Ovary (tissue), 3 donors: ENCODE measurements at regions not wholly inside any gene's neighbourhood (a gene's known extent, or its start where the extent isn't known, plus 50 kb on each side); places are given as distances from the start of the nearest gene placed in this dataset.

Experiments used
- EP300 ChIP-seq: sonication (generic); formaldehyde crosslinking; IDR thresholded peaks from one replicate; pipeline ENCODE4 v1.6.1; 2017; ENCODE audit warnings: antibody characterized with exemption
- POLR2A ChIP-seq: fragments of 450-650 bp; IDR thresholded peaks from one replicate; pipeline ENCODE4 v1.6.1; 2017; ENCODE audit warnings: antibody characterized with exemption, mild to moderate bottlenecking, moderate library complexity
- TF ChIP-seq, protein P1 (sequence below), 3 donors: fragments of 450-650 bp in 2 of 3; fragments of 200-600 bp in 1 of 3; IDR thresholded peaks; one replicate each; pipeline versions ENCODE4 v1.5.1 to v1.8.0; 2016 to 2022; ENCODE audit warnings: antibody characterized with exemption in 3 of 3, mild to moderate bottlenecking in 1 of 3
- donor health status: DM: no; HTN: no; CAD: no.

DNA sequence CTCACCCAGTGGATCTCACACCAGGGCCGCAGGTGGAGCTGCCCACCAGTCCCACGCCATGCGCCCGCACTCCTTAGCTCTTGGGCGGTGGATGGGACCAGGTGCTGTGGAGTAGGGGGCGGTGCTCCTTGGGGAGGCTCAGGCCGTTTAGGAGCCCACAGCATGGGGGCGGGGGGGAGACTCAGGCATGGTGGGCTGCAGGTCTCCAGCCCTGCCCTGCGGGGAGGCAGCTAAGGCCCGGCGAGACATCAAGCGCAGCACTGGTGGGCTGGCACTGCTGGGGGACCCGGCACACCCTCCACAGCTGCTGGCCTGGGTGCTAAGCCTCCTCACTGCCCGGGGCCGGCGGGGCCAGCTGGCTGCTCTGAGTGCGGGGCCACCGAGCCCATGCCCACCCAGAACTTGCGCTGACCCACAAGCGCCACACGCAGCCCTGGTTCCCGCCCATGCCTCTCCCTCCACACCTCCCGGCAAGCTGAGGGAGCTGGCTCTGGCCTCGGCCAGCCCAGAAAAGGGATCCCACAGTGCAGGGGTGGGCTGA is 312.9 kb upstream of the GIMD1 start:
- TF ChIP-seq POLR2A: no peak
- TF ChIP-seq, protein P1, sequence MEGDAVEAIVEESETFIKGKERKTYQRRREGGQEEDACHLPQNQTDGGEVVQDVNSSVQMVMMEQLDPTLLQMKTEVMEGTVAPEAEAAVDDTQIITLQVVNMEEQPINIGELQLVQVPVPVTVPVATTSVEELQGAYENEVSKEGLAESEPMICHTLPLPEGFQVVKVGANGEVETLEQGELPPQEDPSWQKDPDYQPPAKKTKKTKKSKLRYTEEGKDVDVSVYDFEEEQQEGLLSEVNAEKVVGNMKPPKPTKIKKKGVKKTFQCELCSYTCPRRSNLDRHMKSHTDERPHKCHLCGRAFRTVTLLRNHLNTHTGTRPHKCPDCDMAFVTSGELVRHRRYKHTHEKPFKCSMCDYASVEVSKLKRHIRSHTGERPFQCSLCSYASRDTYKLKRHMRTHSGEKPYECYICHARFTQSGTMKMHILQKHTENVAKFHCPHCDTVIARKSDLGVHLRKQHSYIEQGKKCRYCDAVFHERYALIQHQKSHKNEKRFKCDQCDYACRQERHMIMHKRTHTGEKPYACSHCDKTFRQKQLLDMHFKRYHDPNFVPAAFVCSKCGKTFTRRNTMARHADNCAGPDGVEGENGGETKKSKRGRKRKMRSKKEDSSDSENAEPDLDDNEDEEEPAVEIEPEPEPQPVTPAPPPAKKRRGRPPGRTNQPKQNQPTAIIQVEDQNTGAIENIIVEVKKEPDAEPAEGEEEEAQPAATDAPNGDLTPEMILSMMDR (IDR thresholded peaks at IDR 0.05): no peak
- no peak for TF ChIP-seq EP300
